HCT116 (cell line): ENCODE measurements at regions not wholly inside any gene's neighbourhood (a gene's known extent, or its start where the extent isn't known, plus 50 kb on each side); places are given as distances from the start of the nearest gene placed in this dataset.
"Not testable (repeated sequence)": the region's sequence is repeated elsewhere in the genome, so short reads cannot be mapped to it uniquely, and the experiment has no call there.

Experiments
- ATAC-seq: fragments of 200-7000 bp; cut with Tn5 transposase; 2 replicates; pipeline ENCODE4 v1.9.1; 2020; ENCODE audit warnings: mild to moderate bottlenecking, moderate library complexity
- BruUV-seq: library from RNA; stranded (reverse); fragments of 400-500 nt; replicated peaks from 2 replicates; lab custom pipeline; 2021; lab: Mats Ljungman, UMichigan
- CTCF ChIA-PET: fragments of 300-600 bp; sonication (Branson Sonifier 250); formaldehyde crosslinking; loops from one replicate; lab custom pipeline; 2021; ENCODE audit warnings: antibody characterized with exemption; lab: Charles Lee
- POLR2A ChIA-PET: fragments of 300-600, 350-600 bp; sonication (Branson Sonifier 250); formaldehyde crosslinking; loops from one replicate; lab custom pipeline; 2021; ENCODE audit warnings: antibody characterized with exemption; lab: Charles Lee
- RAD21 ChIA-PET, 2 experiments: fragments of 300-600 bp; sonication (Branson Sonifier 250); formaldehyde crosslinking; loops; one replicate each; lab custom pipeline; 2023; ENCODE audit warnings: low total read pairs in 2 of 2; ENCODE audit not compliant: uncharacterized antibody in 2 of 2, unreplicated experiment in 2 of 2, low non-redundant PET in 1 of 2; lab: Charles Lee
- DNase-seq: peaks from one replicate; pipeline ENCODE4 v3.0.0-alpha.2; 2010; ENCODE audit warnings: low read depth, low spot score
- H2AFZ ChIP-seq: fragments of 200-600 bp; shearing (Covaris generic), sonication (generic); 2 replicates; pipeline ENCODE4 v1.6.1; 2017; ENCODE audit warnings: low read depth, mixed run types, mixed read lengths, antibody characterized with exemption, low read length; ENCODE audit not compliant: poor library complexity, severe bottlenecking
- H3K27ac ChIP-seq: 2 replicates; pipeline ENCODE4 v1.5.1; 2012; ENCODE audit warnings: low read depth, low read length
- H3K27me3 ChIP-seq: fragments of 200-600 bp; sonication (generic); 2 replicates; pipeline ENCODE4 v1.6.1; 2016; ENCODE audit warnings: mixed run types, low read length, mixed read lengths; ENCODE audit not compliant: insufficient read depth
- H3K36me3 ChIP-seq, 2 experiments: fragments of 200-500 bp in 1 of 2; fragments of 200-600 bp in 1 of 2; sonication (Bioruptor generic) in 1 of 2; sonication (generic) in 1 of 2; 2 replicates each; pipeline versions ENCODE4 v1.5.1 to v1.6.1; 2014 to 2016; ENCODE audit warnings: low read length in 2 of 2, inconsistent platforms in 1 of 2, mixed read lengths in 1 of 2, mixed run types in 1 of 2; ENCODE audit not compliant: insufficient read depth in 2 of 2, control insufficient read depth in 1 of 2
- H3K4me1 ChIP-seq, 2 experiments: fragments of 200-600 bp in 1 of 2; sonication (generic) in 1 of 2; 2 replicates each; pipeline versions ENCODE4 v1.5.1 to v1.6.1; 2012 to 2017; ENCODE audit warnings: low read length in 2 of 2, inconsistent platforms in 1 of 2, mild to moderate bottlenecking in 1 of 2, mixed read lengths in 1 of 2, mixed run types in 1 of 2, moderate library complexity in 1 of 2; ENCODE audit not compliant: insufficient read depth in 2 of 2, control insufficient read depth in 1 of 2
- H3K4me2 ChIP-seq: fragments of 200-600 bp; sonication (generic); 2 replicates; pipeline ENCODE4 v1.6.1; 2017; ENCODE audit warnings: mixed run types, low read length, mixed read lengths
- H3K4me3 ChIP-seq, 2 experiments: fragments of 200-600 bp in 1 of 2; sonication (generic) in 1 of 2; replicated peaks in 1 of 2; 2 replicates each; pipeline ENCODE4 v1.5.1; 2011 to 2016; ENCODE audit warnings: low read length in 2 of 2, control low read depth in 1 of 2, low read depth in 1 of 2, mild to moderate bottlenecking in 1 of 2, mixed read lengths in 1 of 2, mixed run types in 1 of 2
- H3K79me2 ChIP-seq: fragments of 200-600 bp; sonication (generic); 2 replicates; pipeline ENCODE4 v1.6.1; 2017; ENCODE audit warnings: mild to moderate bottlenecking, mixed run types, low read length, moderate library complexity, mixed read lengths; ENCODE audit not compliant: insufficient read depth
- H3K9ac ChIP-seq: fragments of 200-600 bp; sonication (generic); 2 replicates; pipeline ENCODE4 v1.6.1; 2016; ENCODE audit warnings: low read length, mixed read lengths
- H3K9me2 ChIP-seq: fragments of 200-600 bp; sonication (generic), shearing (Covaris generic); 2 replicates; pipeline ENCODE4 v1.6.1; 2017; ENCODE audit warnings: mixed run types, mild to moderate bottlenecking, moderate library complexity; ENCODE audit not compliant: insufficient read depth
- H3K9me3 ChIP-seq, 2 experiments: fragments of 200-500 bp in 1 of 2; fragments of 200-600 bp in 1 of 2; sonication (Bioruptor generic) in 1 of 2; sonication (generic) in 1 of 2; 2 replicates each; pipeline ENCODE4 v1.6.1; 2014 to 2017; ENCODE audit warnings: low read length in 2 of 2, mixed read lengths in 2 of 2, inconsistent platforms in 1 of 2, low read depth in 1 of 2, mild to moderate bottlenecking in 1 of 2, mixed run types in 1 of 2, moderate library complexity in 1 of 2; ENCODE audit not compliant: control insufficient read depth in 1 of 2, insufficient read depth in 1 of 2
- H4K20me1 ChIP-seq: fragments of 200-600 bp; sonication (generic), shearing (Covaris generic); 2 replicates; pipeline ENCODE4 v1.6.1; 2017; ENCODE audit warnings: mixed run types, mild to moderate bottlenecking, moderate library complexity; ENCODE audit not compliant: insufficient read depth
- EGR1 ChIP-seq: IDR thresholded peaks from 2 replicates; pipeline ENCODE4 v1.6.1; 2012; ENCODE audit warnings: low read depth
- FOSL1 ChIP-seq: IDR thresholded peaks from 2 replicates; pipeline ENCODE4 v1.6.1; 2012; ENCODE audit warnings: low read depth
- SP1 ChIP-seq: IDR thresholded peaks from 2 replicates; pipeline ENCODE4 v1.6.1; 2012; ENCODE audit warnings: low read depth
- SRF ChIP-seq: IDR thresholded peaks from 2 replicates; pipeline ENCODE4 v1.6.1; 2012; ENCODE audit warnings: low read depth
- YY1 ChIP-seq: IDR thresholded peaks from 2 replicates; pipeline ENCODE4 v1.6.1; 2011; ENCODE audit warnings: low read length, low read depth, moderate library complexity, mild to moderate bottlenecking; ENCODE audit not compliant: insufficient replicate concordance; ENCODE audit errors: extremely low read depth
- intact Hi-C: fragments of 100-400 bp; cut with micrococcal nuclease; formaldehyde crosslinking; loops from 2 replicates; pipeline ENCODE4 v1.10.0; 2022
- TF ChIP-seq, protein P1 (sequence below), 3 experiments: fragments of 200-600 bp in 1 of 3; sonication (generic) in 1 of 3; IDR thresholded peaks in 2 of 3; conservative IDR thresholded peaks in 1 of 3; 2 replicates each; pipeline ENCODE4 v1.5.1; 2012 to 2017; ENCODE audit warnings: low read depth in 2 of 3, low read length in 2 of 3, antibody characterized with exemption in 1 of 3, borderline replicate concordance in 1 of 3, control low read depth in 1 of 3, mild to moderate bottlenecking in 1 of 3, mixed read lengths in 1 of 3, mixed run types in 1 of 3, moderate library complexity in 1 of 3; ENCODE audit not compliant: insufficient read depth in 1 of 3

DNA sequence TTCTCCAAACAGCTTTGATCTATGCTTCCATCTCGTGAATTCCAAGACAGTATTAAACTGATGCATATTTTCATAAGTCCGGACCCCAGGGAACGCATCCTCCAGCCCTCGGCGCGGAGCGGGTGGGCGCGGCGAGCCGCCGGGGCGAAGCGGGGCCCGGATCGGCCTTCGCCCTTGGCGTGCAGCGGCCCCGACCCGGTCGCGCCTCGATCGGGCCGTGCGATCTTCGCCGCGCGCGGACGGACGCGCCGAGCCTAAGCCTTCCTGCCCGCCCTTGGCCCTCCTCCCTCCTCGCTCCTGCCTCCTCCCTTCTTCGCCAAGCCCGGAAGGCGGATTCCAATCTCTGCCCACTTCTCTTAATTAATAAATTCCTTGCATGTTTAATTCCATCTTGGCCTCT lies 70.4 kb downstream of the SC5D start:
- H3K79me2 ChIP-seq, H4K20me1 ChIP-seq, H3K27ac ChIP-seq, intact Hi-C loops, H3K9ac ChIP-seq, RAD21 ChIA-PET, H2AFZ ChIP-seq, ATAC-seq, H3K27me3 ChIP-seq, CTCF ChIA-PET, POLR2A ChIA-PET, BruUV-seq, H3K9me2 ChIP-seq, H3K36me3 ChIP-seq, H3K9me3 ChIP-seq, H3K4me1 ChIP-seq, DNase-seq, H3K4me2 ChIP-seq, H3K4me3 ChIP-seq: not testable (repeated sequence)

DNA sequence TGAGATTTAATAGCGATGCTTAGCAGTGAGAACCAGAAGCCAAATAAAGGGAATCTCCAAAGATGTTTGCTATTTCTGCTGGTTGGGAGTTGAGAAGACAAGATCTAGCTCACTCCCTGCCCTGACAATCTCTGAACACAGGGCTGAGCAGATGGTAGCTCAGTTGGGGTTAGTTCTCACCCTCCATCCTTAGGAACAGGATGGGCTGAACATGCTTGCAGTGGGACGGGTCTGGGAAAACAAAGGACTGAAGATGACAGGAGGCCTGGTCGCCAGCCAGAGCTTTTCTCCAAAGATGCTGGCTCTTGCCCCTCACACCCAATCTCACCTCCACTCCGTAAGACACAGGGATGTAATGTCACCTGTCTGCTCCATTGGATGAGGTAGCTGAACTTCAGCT lies 72.7 kb downstream of the SC5D start:
- no peak for DNase-seq
- Histone ChIP-seq H3K9me3 (no peaks in the 10 kb centered on the region), H3K4me3 (no peak overlapping the region), H3K4me2 (no peak overlapping the region), H3K9me2 (no peaks in the 10 kb centered on the region), H3K27ac (no peak overlapping the region), H3K27me3 (peaks cover 12% of the 10 kb centered on the region; the same call in 1 of the 2 replicates), H2AFZ (no peak overlapping the region), H3K9ac (no peak overlapping the region), H4K20me1 (no peaks in the 10 kb centered on the region), H3K79me2 (no peaks in the 10 kb centered on the region), H3K4me1 (no peaks in the 10 kb centered on the region), H3K36me3 (no peaks in the 10 kb centered on the region)
- ChIA-PET CTCF (no interaction called here), POLR2A (no interaction called here), RAD21 (no interaction called here)
- intact Hi-C loops, result no loop called here
- ATAC-seq, result no peak
- no peak for TF ChIP-seq YY1
- TF ChIP-seq SP1, result no peak
- no peak for TF ChIP-seq SRF
- no peak for TF ChIP-seq EGR1
- no peak for TF ChIP-seq FOSL1
- TF ChIP-seq, protein P1, sequence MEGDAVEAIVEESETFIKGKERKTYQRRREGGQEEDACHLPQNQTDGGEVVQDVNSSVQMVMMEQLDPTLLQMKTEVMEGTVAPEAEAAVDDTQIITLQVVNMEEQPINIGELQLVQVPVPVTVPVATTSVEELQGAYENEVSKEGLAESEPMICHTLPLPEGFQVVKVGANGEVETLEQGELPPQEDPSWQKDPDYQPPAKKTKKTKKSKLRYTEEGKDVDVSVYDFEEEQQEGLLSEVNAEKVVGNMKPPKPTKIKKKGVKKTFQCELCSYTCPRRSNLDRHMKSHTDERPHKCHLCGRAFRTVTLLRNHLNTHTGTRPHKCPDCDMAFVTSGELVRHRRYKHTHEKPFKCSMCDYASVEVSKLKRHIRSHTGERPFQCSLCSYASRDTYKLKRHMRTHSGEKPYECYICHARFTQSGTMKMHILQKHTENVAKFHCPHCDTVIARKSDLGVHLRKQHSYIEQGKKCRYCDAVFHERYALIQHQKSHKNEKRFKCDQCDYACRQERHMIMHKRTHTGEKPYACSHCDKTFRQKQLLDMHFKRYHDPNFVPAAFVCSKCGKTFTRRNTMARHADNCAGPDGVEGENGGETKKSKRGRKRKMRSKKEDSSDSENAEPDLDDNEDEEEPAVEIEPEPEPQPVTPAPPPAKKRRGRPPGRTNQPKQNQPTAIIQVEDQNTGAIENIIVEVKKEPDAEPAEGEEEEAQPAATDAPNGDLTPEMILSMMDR (IDR thresholded peaks at IDR 0.05 in 2 of 3, conservative IDR thresholded peaks at IDR 0.05 in 1 of 3; ENCODE audit: borderline replicate concordance in 1 of 3, insufficient read depth in 1 of 3, low read depth in 2 of 3, low read length in 2 of 3), result no peak
- no TSS peak for BruUV-seq
